ENCODE measurements at regions not wholly inside any gene's neighbourhood (a gene's known extent, or its start where the extent isn't known, plus 50 kb on each side); places are given as distances from the start of the nearest gene placed in this dataset.

DNA sequence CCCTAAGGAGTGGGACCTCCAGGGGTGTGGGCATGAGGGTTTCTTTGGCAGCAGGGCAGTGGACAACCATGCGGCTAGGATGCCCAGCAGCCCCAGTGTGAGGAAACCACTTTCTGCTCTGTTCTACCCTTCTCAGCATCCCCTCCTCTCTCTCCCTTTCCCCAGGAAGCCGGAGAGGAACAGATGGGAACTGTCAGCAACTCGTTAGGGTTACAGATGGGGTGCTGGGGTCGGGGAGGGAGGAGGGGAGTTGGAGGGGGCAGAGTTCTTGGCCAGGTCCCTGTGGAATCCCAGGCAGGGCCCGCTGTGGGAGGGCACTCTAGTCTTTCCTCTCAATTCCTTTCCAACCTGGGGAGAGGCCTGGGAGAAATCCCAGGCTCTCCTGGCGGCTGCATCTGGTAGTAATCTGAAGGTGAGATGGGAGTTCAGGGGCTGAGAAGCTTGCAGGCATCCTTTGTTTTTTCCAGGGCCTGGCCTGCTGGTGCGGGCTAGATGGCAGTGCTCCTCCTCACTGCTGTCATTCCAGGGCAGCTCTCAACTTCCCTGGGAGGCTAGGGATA lies 93.9 kb upstream of the CSF3R start:
- TF ChIP-seq POLR2AphosphoS5 (IDR thresholded peaks at IDR 0.05; ENCODE audit: low read depth, low read length) (no peak), POLR2A (IDR thresholded peaks at IDR 0.05; ENCODE audit: low read depth, low read length) (no peak), TAF1 (IDR thresholded peaks at IDR 0.05; ENCODE audit: borderline replicate concordance, low read depth, low read length) (no peak)
